NCI-H1048 (cell line): ENCODE measurements at regions not wholly inside any gene's neighbourhood (a gene's known extent, or its start where the extent isn't known, plus 50 kb on each side); places are given as distances from the start of the nearest gene placed in this dataset.

Experiments
- DNase-seq: peaks from one replicate; lab custom pipeline; 2025; lab: John Stamatoyannopoulos, UW

GRCh38 chr18:28846958-28847357 lies 670.0 kb upstream of the CDH2 start:
- no peak for DNase-seq

- DNase-seq, result no peak
Measured at GRCh38 chr18:28837100-28837499, 660.2 kb upstream of the CDH2 start.

- DNase-seq, result no peak
Measured at GRCh38 chr18:28834889-28835288, 658.0 kb upstream of the CDH2 start.

- no peak for DNase-seq
Measured at GRCh38 chr18:28831908-28832307, 655.0 kb upstream of the CDH2 start.

GRCh38 chr18:28831476-28831875 lies 654.5 kb upstream of the CDH2 start:
- DNase-seq, result no peak

GRCh38 chr18:28826107-28826506 lies 649.2 kb upstream of the CDH2 start:
- DNase-seq, result no peak

- DNase-seq, result no peak
Measured at GRCh38 chr18:28824183-28824574, 647.2 kb upstream of the CDH2 start.

- DNase-seq, result no peak
Measured at GRCh38 chr18:28823506-28824182, 646.7 kb upstream of the CDH2 start.

- DNase-seq, result no peak
Measured at GRCh38 chr18:28820353-28820752, 643.4 kb upstream of the CDH2 start.

GRCh38 chr18:28816155-28816554 lies 639.2 kb upstream of the CDH2 start:
- DNase-seq, result no peak

- DNase-seq, result no peak
Measured at GRCh38 chr18:28814365-28814764, 637.4 kb upstream of the CDH2 start.

- no peak for DNase-seq
Measured at GRCh38 chr18:28808373-28808772, 631.4 kb upstream of the CDH2 start.

- no peak for DNase-seq
Measured at GRCh38 chr18:28805491-28805890, 628.6 kb upstream of the CDH2 start.

GRCh38 chr18:28804512-28805202 lies 627.7 kb upstream of the CDH2 start:
- no peak for DNase-seq

GRCh38 chr18:28802546-28802945 lies 625.6 kb upstream of the CDH2 start:
- no peak for DNase-seq

GRCh38 chr18:28801876-28802275 lies 624.9 kb upstream of the CDH2 start:
- DNase-seq, result no peak

- no peak for DNase-seq
Measured at GRCh38 chr18:28794459-28795245, 617.7 kb upstream of the CDH2 start.

- DNase-seq, result no peak
Measured at GRCh38 chr18:28793901-28794300, 617.0 kb upstream of the CDH2 start.

- no peak for DNase-seq
Measured at GRCh38 chr18:28792404-28793086, 615.6 kb upstream of the CDH2 start.

GRCh38 chr18:28791101-28791500 lies 614.2 kb upstream of the CDH2 start:
- no peak for DNase-seq

GRCh38 chr18:28789502-28789901 lies 612.6 kb upstream of the CDH2 start:
- no peak for DNase-seq

- DNase-seq, result no peak
Measured at GRCh38 chr18:28786926-28787325, 610.0 kb upstream of the CDH2 start.
